C4-2B (cell line): ENCODE measurements at regions not wholly inside any gene's neighbourhood (a gene's known extent, or its start where the extent isn't known, plus 50 kb on each side); places are given as distances from the start of the nearest gene placed in this dataset.

Source experiments
- H3K27ac ChIP-seq: fragments of 450-650 bp; 2 replicates; pipeline ENCODE4 v1.5.1; 2017
- CTCF ChIP-seq: fragments of 450-650 bp; conservative IDR thresholded peaks from 2 replicates; pipeline ENCODE4 v1.5.1; 2017; ENCODE audit warnings: mild to moderate bottlenecking
- ZFX ChIP-seq: fragments of 450-650 bp; IDR thresholded peaks from 2 replicates; pipeline ENCODE4 v1.6.1; 2017

GRCh38 chr9:108363311-108363710 lies 492.5 kb downstream of the ACTL7B start:
- H3K27ac ChIP-seq, result no peak overlapping the region
- TF ChIP-seq ZFX (no peak), CTCF (no peak)

- TF ChIP-seq CTCF (no peak), ZFX (no peak)
- H3K27ac ChIP-seq, result no peak overlapping the region
These were observed 495.5 kb downstream of the ACTL7B start for GRCh38 chr9:108360304-108360703.

DNA sequence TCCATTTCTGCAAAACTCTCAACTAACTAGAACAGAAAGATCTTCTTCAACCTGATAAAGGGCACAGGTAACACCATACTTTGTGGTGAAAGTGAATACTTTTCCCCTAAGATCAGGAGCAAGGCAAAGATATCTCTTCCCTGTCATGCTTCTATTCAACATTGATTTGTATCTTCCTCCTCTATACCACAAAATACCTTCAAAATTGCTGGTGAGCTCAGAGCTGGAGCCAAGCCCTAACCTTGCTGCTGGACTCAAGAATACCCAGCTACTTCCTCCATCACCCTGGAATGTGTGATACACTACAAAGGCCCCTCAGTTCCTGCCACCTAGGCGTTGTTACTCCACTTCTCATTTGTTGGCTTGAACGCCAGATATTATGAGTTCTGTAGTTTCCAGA lies 499.0 kb downstream of the ACTL7B start:
- no peak overlapping the region for H3K27ac ChIP-seq
- no peak for TF ChIP-seq CTCF
- TF ChIP-seq ZFX, result no peak

DNA sequence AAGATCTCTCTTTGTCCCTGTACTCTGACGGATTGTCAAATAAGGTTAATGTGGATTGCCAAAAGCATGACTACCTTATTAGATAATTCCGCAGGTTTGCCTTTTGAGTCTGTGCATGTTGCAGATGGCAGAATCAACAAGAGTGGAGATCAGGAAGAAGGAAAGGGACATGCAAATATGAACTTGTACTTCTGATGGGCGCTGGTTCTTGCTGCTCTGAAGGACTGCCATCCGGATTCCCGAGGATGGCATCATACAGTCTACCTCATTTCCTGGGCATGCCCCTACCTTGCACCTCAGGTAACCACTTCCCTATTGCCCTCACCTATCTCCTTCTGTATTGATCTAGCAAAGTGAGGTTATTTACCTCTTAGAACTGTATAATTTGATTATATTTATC lies 504.2 kb downstream of the ACTL7B start:
- TF ChIP-seq ZFX (no peak), CTCF (no peak)
- H3K27ac ChIP-seq, result no peak overlapping the region

GRCh38 chr9:108347463-108348188 lies 508.2 kb downstream of the ACTL7B start:
- TF ChIP-seq ZFX, result no peak
- H3K27ac ChIP-seq, result no peak overlapping the region

DNA sequence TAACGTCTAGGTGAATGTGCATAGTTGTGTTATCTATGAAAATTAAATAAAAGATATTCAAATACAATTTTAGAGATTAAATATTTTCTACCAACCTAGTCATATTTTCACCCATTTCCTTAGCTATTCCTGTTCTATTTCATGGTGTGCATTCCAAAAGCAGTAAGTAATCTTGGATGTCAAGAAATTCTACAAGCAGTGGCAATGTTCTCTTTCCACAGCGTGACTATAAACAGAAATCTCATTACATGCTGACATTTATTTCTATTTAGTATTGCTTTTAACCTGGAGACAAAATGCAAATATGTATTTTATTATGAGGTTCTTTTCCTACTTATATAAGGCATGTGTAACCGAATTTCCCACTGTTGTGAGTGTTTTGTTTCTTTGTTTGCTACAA lies 510.0 kb downstream of the ACTL7B start:
- TF ChIP-seq ZFX, result no peak
- no peak for TF ChIP-seq CTCF

GRCh38 chr9:108339251-108339650 lies 516.5 kb downstream of the ACTL7B start:
- H3K27ac ChIP-seq, result no peak overlapping the region
- TF ChIP-seq CTCF, result no peak
- TF ChIP-seq ZFX, result no peak

More for the DNA sequence above, 510.0 kb downstream of the ACTL7B start:
- no peak overlapping the region for H3K27ac ChIP-seq

- H3K27ac ChIP-seq, result no peak overlapping the region
- no peak for TF ChIP-seq ZFX
- TF ChIP-seq CTCF, result no peak
These were observed 519.2 kb downstream of the ACTL7B start for GRCh38 chr9:108336575-108336974.
